ENCODE measurements at regions not wholly inside any gene's neighbourhood (a gene's known extent, or its start where the extent isn't known, plus 50 kb on each side); places are given as distances from the start of the nearest gene placed in this dataset.

DNA sequence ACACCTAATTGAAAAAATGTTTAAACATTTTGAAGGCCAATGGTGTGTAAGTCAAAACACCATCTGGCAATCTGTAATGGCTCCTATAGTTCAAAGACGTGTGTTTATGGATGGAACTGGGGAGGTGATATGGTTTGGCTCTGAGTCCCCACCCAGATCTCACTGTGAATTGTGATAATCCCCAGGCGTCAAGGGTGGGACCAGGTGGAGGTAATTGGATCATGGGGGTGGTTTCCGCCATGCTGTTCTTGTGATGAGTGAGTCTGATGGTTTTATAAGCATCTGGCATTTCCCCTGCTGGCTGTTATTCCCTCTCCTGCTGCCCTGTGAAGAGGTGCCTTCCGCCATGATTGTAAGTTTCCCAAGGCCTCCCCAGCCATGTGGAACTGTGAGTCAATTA, 52.2 kb downstream of the ADRA2C start:
- no peaks in the 10 kb centered on the region for H3K9me3 ChIP-seq (ENCODE audit: low read length)
- H3K36me3 ChIP-seq (ENCODE audit: insufficient read depth, low read length): no peaks in the 10 kb centered on the region
- no peak overlapping the region for H3K4me3 ChIP-seq (ENCODE audit: low read length)
- peaks cover 10% of the 10 kb centered on the region for H3K27me3 ChIP-seq (ENCODE audit: insufficient read depth, low read length)
- no peaks in the 10 kb centered on the region for H3K4me1 ChIP-seq (ENCODE audit: insufficient read depth, low read length)
- no peak overlapping the region for H2AFZ ChIP-seq (ENCODE audit: low read depth, low read length)

DNA sequence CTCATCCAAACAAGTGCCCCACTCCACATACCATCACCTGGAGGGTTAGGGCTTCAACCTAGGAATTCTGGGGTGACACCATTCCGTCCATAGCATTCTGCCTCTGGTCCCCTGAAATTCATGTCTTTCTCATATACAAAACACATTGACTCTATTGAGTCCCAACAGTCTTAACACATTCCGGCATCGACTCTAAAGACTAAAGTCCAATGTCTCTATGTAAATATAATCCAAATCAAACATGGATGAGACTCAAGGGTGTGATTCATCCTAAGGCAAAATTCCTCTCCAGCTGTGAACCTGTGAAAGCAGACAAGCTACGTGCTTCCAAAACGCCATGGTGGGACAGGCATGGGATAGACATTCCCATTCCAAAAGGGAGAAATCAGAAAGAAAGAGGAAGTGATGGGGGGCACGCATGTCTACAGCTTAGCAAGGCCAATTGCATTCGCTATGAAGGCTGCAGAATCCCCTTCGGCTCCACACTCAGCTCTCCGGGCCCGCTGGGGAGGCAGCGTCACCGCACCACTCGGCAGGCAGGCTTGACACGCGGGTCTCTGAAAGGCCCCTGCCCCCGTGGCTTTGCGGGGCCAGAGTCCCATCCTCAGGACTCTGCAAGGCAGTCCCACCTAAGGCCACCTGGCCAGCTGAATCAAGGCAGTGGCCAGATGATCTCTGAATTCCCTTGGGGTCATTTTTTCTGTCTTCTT, 53.2 kb downstream of the ADRA2C start:
- H3K4me1 ChIP-seq (ENCODE audit: insufficient read depth, low read length): no peaks in the 10 kb centered on the region
- no peak overlapping the region for H2AFZ ChIP-seq (ENCODE audit: low read depth, low read length)
- H3K9me3 ChIP-seq (ENCODE audit: low read length): no peaks in the 10 kb centered on the region
- H3K36me3 ChIP-seq (ENCODE audit: insufficient read depth, low read length): no peaks in the 10 kb centered on the region
- no peak overlapping the region for H3K4me3 ChIP-seq (ENCODE audit: low read length)
- peaks cover 13% of the 10 kb centered on the region for H3K27me3 ChIP-seq (ENCODE audit: insufficient read depth, low read length)

DNA sequence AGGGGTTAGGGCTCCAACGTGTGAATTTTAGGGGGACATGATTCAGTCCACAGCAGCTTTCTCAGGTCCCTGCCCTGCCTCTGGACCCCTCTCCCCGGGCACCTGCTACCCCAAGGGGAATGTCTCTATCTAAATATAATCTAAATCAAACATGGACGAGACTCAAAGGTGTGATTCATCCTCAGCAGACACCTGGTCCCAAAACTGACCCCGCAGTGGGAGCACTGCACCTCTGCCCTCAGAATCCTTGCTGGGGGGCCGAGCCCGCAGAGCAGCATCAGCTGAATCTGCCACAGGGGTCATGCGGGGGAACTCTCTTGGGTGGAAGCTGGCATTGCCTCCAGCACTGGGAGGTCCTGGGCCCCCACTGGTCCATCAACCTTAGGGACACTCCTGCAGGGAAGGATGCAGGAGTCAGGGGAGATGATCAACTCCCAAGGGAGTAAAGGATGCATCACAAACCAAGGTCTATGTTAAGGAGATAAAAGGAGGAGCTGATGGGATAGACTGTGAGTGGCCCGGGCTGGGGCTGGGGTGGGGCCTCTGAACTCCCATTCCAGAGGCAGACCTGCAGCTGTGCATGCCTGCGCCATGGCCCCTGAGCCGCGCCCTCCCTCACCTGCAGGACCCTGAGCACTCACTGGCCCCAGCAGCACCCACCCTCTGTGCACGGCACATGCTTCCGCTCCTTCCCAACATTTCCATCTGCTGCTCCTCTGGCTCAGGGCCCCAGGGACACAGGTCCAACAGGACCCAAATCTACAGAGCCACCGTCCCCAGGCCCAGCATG, 54.0 kb downstream of the ADRA2C start:
- H3K36me3 ChIP-seq (ENCODE audit: insufficient read depth, low read length): no peaks in the 10 kb centered on the region
- peaks cover 13% of the 10 kb centered on the region for H3K27me3 ChIP-seq (ENCODE audit: insufficient read depth, low read length)
- no peaks in the 10 kb centered on the region for H3K9me3 ChIP-seq (ENCODE audit: low read length)
- H2AFZ ChIP-seq (ENCODE audit: low read depth, low read length): no peak overlapping the region
- no peak overlapping the region for H3K4me3 ChIP-seq (ENCODE audit: low read length)
- H3K4me1 ChIP-seq (ENCODE audit: insufficient read depth, low read length): no peaks in the 10 kb centered on the region

DNA sequence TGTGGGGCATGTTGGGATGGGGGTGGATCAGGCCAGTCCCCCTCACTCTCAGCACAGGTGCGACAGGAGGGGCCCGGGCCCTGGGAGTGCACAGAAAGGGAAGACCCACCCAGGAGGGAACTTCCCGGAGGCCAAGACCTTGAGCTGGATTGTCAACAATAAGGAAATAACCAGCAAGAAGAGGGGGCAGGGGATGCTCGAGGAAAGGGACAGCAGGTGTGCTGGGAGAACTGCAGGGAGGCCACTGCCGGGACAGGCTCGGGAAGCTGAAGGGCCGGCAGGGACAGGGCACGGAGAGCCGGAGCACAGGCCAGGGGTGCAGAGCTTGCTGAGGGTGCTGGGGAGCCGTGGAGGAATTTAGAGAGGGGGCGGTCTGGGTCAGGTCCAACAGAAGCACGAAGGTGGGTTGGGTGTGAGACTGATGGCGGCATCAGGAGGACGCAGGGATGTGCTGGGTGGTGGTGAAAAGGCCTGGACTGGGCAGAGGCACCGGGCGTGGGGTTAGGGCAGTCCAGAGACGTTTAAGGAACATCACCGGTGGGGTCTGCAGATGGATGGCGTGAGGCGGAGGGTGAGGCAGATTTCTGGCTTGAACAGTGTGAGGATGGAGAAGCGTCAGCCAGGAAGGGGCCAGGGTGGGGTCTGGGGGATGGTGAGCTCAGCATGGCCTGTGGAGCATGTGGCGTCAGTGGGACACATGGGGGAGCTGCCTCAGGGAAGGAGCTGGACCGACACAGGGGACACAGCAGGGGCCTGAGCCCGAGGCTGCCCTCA, 54.8 kb downstream of the ADRA2C start:
- Histone ChIP-seq H3K27me3 (ENCODE audit: insufficient read depth, low read length) (peaks cover 13% of the 10 kb centered on the region), H3K4me3 (ENCODE audit: low read length) (no peak overlapping the region), H3K9me3 (ENCODE audit: low read length) (no peaks in the 10 kb centered on the region), H2AFZ (ENCODE audit: low read depth, low read length) (no peak overlapping the region), H3K4me1 (ENCODE audit: insufficient read depth, low read length) (no peaks in the 10 kb centered on the region), H3K36me3 (ENCODE audit: insufficient read depth, low read length) (no peaks in the 10 kb centered on the region)

DNA sequence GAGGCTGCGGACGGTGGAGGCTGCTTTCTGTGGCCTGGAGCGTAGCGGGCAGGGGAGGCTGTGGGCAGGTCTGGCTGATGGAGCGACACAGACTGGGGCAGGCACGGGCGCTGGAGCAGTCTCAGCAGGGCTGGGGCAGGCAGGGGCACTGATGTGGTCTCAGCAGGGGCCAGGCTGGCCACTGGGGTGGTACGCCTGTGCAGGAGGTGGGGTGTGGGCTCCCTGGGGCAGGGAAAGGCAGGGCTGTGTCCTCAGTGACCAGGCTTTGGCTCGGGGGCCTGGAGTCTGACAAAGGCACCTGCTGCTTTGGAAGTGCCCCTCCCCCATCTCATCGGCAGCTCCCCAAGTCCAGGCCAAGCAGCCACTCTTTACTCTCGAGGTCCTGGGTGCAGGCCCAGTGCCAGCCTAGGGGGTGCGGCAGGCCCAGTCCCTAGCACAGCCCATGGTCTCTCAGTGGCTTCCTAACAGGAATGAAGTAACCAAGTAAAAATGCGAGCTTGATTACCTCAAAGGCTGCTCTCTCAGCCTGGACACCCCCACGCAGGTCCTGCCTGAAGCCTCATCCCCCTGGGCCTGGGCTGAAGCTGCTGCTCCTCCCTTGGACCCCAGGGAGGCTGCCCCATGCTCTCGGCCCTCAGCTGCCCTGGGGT, 55.5 kb downstream of the ADRA2C start:
- Histone ChIP-seq H3K9me3 (ENCODE audit: low read length) (no peaks in the 10 kb centered on the region), H3K27me3 (ENCODE audit: insufficient read depth, low read length) (peaks cover 15% of the 10 kb centered on the region), H3K36me3 (ENCODE audit: insufficient read depth, low read length) (no peaks in the 10 kb centered on the region), H3K4me3 (ENCODE audit: low read length) (no peak overlapping the region), H3K4me1 (ENCODE audit: insufficient read depth, low read length) (no peaks in the 10 kb centered on the region), H2AFZ (ENCODE audit: low read depth, low read length) (no peak overlapping the region)

DNA sequence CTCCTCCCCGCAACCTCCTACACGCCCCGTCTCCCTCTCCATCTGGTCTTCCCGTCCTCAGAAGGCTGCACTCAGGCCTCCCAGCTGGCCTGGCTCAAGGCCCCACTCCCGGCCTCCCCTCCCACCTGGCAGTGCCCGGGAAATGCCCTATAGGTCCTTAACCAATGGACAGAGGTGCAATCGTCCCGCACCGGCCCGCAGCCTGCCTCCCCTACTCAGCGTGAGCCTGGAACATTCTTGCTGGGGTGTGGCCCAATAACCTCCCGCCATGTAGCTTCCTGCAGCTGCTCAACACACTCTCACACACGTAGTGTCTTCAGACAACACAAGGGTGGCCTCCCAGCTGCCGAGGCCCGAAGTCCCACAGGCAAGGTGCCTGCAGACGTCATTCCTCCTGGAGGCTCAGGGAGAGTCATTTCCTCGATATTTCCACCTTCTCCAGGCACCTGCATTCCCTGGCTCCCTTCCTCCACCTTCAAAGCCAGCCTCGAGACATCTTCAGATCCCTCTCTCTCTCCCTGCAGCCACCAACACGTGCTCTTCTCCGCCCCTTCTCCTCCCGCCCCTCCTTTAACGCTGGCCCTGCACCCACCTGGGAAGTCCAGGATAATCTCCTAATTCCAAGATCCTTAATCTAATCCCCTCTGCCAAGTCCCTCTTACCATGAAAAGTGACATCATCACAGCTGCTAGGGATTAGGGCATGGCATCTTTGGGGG, 56.2 kb downstream of the ADRA2C start:
- H3K36me3 ChIP-seq (ENCODE audit: insufficient read depth, low read length): no peaks in the 10 kb centered on the region
- H3K9me3 ChIP-seq (ENCODE audit: low read length): no peaks in the 10 kb centered on the region
- H2AFZ ChIP-seq (ENCODE audit: low read depth, low read length): no peak overlapping the region
- no peak overlapping the region for H3K4me3 ChIP-seq (ENCODE audit: low read length)
- H3K4me1 ChIP-seq (ENCODE audit: insufficient read depth, low read length): no peaks in the 10 kb centered on the region
- peaks cover 17% of the 10 kb centered on the region for H3K27me3 ChIP-seq (ENCODE audit: insufficient read depth, low read length)

DNA sequence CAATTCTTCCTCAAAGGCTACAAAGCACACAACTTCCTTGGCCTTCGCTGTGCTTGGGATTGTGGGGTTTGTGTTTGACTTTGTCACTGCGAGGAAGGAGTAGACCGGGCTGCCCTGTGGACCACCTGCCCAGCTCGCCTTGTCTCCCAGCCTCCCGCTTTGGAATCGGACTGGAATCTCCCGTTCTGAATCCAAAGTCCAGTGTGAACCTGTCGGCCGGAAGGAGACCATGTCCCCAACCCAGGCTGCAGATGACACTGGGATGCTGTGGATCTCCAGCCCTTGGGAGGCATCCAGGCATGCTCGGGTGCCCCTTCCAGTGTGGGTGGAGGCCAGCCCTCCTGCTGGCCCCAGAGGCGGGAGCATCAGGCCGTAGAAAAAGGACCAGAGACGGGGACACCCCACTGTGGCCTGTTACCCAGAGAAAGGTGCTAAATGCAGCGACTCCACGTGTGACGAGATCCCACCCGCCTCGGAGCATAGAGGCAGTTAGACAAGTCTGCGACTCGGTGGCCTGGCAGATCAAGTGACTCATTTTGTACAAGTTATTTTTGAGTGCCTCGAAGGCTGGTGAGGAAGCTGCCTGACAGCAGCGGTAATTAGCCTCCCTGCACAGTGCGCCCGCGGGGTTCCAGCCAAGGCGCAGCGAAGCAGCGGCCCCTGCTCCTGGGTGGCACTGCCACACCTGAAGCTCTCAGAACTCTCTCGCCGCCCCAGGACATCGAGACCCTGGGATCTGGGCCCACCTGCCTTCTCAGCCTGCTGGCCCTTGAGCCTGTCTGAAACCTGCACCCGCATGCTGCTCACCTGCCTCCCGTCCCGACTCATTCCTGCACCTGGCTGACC, 57.5 kb downstream of the ADRA2C start:
- H3K4me3 ChIP-seq (ENCODE audit: low read length): no peak overlapping the region
- no peak overlapping the region for H2AFZ ChIP-seq (ENCODE audit: low read depth, low read length)
- H3K36me3 ChIP-seq (ENCODE audit: insufficient read depth, low read length): no peaks in the 10 kb centered on the region
- no peaks in the 10 kb centered on the region for H3K4me1 ChIP-seq (ENCODE audit: insufficient read depth, low read length)
- H3K9me3 ChIP-seq (ENCODE audit: low read length): no peaks in the 10 kb centered on the region
- peaks cover 26% of the 10 kb centered on the region for H3K27me3 ChIP-seq (ENCODE audit: insufficient read depth, low read length)

DNA sequence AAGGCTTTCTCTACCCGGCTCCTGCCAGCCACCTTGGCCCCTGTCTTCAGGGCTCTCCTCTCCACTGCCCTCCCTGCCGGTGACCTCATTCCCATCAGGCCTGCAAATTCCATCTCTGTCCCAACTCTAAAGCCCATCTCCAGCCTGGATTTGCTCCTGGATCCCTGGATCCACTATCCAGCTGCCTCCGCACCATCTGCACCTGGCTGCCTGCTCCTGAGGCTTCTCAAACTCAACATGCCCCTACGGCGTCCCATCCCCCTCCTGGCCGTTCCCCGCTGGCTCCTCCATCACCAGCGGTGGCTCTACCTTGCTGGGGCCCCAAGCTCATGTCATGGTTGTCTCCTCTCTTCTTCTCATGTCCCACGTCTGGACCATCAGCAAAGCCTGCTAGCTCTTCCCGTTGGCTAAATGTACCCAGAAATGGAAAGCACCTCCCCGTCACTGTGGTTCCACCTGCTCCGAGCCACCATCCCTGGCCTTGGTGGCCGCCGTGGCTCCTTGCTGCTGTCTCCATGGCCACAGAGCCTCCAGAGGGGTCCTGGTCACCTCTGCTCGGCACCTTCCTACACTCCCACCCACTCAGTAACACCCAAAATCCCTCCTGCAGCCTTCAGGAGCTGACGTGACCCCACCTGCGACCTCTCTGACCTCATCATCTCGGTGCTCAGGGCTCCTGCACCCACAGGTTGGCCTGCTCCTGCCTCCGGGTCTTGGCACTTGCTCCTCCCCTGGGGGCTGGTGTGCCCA, 58.5 kb downstream of the ADRA2C start:
- Histone ChIP-seq H3K36me3 (ENCODE audit: insufficient read depth, low read length) (no peaks in the 10 kb centered on the region), H2AFZ (ENCODE audit: low read depth, low read length) (no peak overlapping the region), H3K4me3 (ENCODE audit: low read length) (no peak overlapping the region), H3K9me3 (ENCODE audit: low read length) (no peaks in the 10 kb centered on the region), H3K27me3 (ENCODE audit: insufficient read depth, low read length) (peaks cover 35% of the 10 kb centered on the region), H3K4me1 (ENCODE audit: insufficient read depth, low read length) (no peaks in the 10 kb centered on the region)

DNA sequence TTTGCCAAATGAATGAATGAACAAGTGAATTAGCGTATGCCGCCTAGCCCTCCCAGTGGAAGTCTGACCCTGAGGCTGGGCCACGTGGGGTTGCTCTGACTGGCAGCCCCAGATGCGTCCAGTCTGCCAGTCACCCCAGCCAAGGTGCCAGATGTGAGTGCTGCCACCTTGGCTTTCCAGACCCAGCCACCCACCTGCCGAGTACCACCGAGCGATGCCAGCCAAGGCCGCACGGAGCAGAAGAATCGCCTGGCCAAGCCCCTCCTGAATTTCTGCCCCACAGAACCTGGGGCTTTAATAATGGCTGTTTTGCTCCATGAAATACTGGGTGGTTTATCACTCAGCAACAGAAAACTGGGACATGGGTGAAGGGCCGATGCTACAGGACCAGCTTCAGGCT, 59.3 kb downstream of the ADRA2C start:
- H3K9me3 ChIP-seq (ENCODE audit: low read length): no peaks in the 10 kb centered on the region
- no peak overlapping the region for H3K4me3 ChIP-seq (ENCODE audit: low read length)
- H3K27me3 ChIP-seq (ENCODE audit: insufficient read depth, low read length): peaks cover 35% of the 10 kb centered on the region
- H3K4me1 ChIP-seq (ENCODE audit: insufficient read depth, low read length): no peaks in the 10 kb centered on the region
- no peaks in the 10 kb centered on the region for H3K36me3 ChIP-seq (ENCODE audit: insufficient read depth, low read length)
- no peak overlapping the region for H2AFZ ChIP-seq (ENCODE audit: low read depth, low read length)

GRCh38 chr4:3826247-3827172, 60.3 kb downstream of the ADRA2C start:
- Histone ChIP-seq H2AFZ (ENCODE audit: low read depth, low read length) (no peak overlapping the region), H3K9me3 (ENCODE audit: low read length) (no peaks in the 10 kb centered on the region), H3K4me1 (ENCODE audit: insufficient read depth, low read length) (no peaks in the 10 kb centered on the region), H3K4me3 (ENCODE audit: low read length) (no peak overlapping the region), H3K27me3 (ENCODE audit: insufficient read depth, low read length) (peaks cover 44% of the 10 kb centered on the region), H3K36me3 (ENCODE audit: insufficient read depth, low read length) (no peaks in the 10 kb centered on the region)
